BE2C (cell line): ENCODE measurements at regions not wholly inside any gene's neighbourhood (a gene's known extent, or its start where the extent isn't known, plus 50 kb on each side); places are given as distances from the start of the nearest gene placed in this dataset.

Experiments
- DNase-seq: peaks from one replicate; pipeline ENCODE4 v3.0.0-alpha.2; 2020
- H3K27me3 ChIP-seq: fragments of 250-450 bp; sonication (Bioruptor Pico); 2 replicates; pipeline ENCODE4 v1.5.1; 2020; ENCODE audit warnings: mild to moderate bottlenecking
- H3K36me3 ChIP-seq: fragments of 250-450 bp; sonication (Bioruptor Pico); 2 replicates; pipeline ENCODE4 v1.5.1; 2020; ENCODE audit warnings: mild to moderate bottlenecking
- H3K4me1 ChIP-seq: fragments of 250-450 bp; sonication (Bioruptor Pico); 2 replicates; pipeline ENCODE4 v1.5.1; 2020
- H3K4me3 ChIP-seq: 2 replicates; pipeline ENCODE4 v1.5.1; 2011; ENCODE audit warnings: low read depth, low read length
- H3K9me3 ChIP-seq: fragments of 250-450 bp; sonication (Bioruptor Pico); 2 replicates; pipeline ENCODE4 v1.5.1; 2020
- CTCF ChIP-seq: IDR thresholded peaks from 2 replicates; pipeline ENCODE4 v1.5.1; 2012; ENCODE audit warnings: mild to moderate bottlenecking, low read depth, low read length

GRCh38 chr2:189927823-189928222 lies 134.7 kb downstream of the MSTN start:
- Histone ChIP-seq H3K9me3 (no peaks in the 10 kb centered on the region), H3K27me3 (no peaks in the 10 kb centered on the region), H3K4me3 (no peak overlapping the region), H3K36me3 (no peaks in the 10 kb centered on the region), H3K4me1 (no peaks in the 10 kb centered on the region)
- no peak for DNase-seq
- no peak for TF ChIP-seq CTCF
